SK-N-SH (cell line): ENCODE measurements at regions not wholly inside any gene's neighbourhood (a gene's known extent, or its start where the extent isn't known, plus 50 kb on each side); places are given as distances from the start of the nearest gene placed in this dataset.
"Not testable (repeated sequence)": the region's sequence is repeated elsewhere in the genome, so short reads cannot be mapped to it uniquely, and the experiment has no call there.

Experiments used
- CTCF ChIA-PET: fragments of 300-600, 350-600 bp; formaldehyde crosslinking; extraction: SDS; loops from one replicate; lab custom pipeline; 2021; lab: Yijun Ruan, JAX
- POLR2A ChIA-PET: fragments of 350-600 bp; sonication (Branson Sonifier 250); formaldehyde crosslinking; extraction: SDS; loops from one replicate; lab custom pipeline; 2020; ENCODE audit warnings: antibody characterized with exemption, inconsistent platforms; lab: Yijun Ruan, JAX
- DNase-seq: peaks from one replicate; pipeline ENCODE4 v3.0.0; 2012
- H2AFZ ChIP-seq: fragments of 200-600 bp; sonication (generic); 2 replicates; pipeline ENCODE4 v1.8.1; 2016; ENCODE audit warnings: antibody characterized with exemption, mild to moderate bottlenecking, low read depth
- H3F3A ChIP-seq: fragments of 200-600 bp; sonication (generic); replicated peaks from 2 replicates; pipeline ENCODE3; 2016; ENCODE audit warnings: antibody characterized with exemption, mild to moderate bottlenecking; ENCODE audit not compliant: insufficient read depth
- H3K27ac ChIP-seq, 2 experiments: fragments of 200-500 bp in 1 of 2; fragments of 200-600 bp in 1 of 2; sonication (Bioruptor generic) in 1 of 2; sonication (generic), shearing (Covaris generic) in 1 of 2; 2 replicates each; pipeline versions ENCODE4 v1.5.1 to v1.6.1; 2014 to 2016; ENCODE audit warnings: low read depth in 2 of 2, inconsistent platforms in 1 of 2, low read length in 1 of 2, mild to moderate bottlenecking in 1 of 2, mixed read lengths in 1 of 2
- H3K27me3 ChIP-seq: fragments of 200-600 bp; sonication (generic), shearing (Covaris generic); 2 replicates; pipeline ENCODE4 v1.6.1; 2016; ENCODE audit warnings: mixed run types; ENCODE audit not compliant: insufficient read depth
- H3K36me3 ChIP-seq, 2 experiments: fragments of 200-500 bp in 1 of 2; fragments of 200-600 bp in 1 of 2; sonication (Bioruptor generic) in 1 of 2; sonication (generic) in 1 of 2; replicated peaks in 1 of 2; 2 replicates each; pipeline versions ENCODE3 to v1.5.1; 2014 to 2016; ENCODE audit warnings: low read length in 1 of 2, mild to moderate bottlenecking in 1 of 2; ENCODE audit not compliant: insufficient read depth in 2 of 2, control insufficient read depth in 1 of 2
- H3K4me1 ChIP-seq, 2 experiments: fragments of 200-500 bp in 1 of 2; fragments of 200-600 bp in 1 of 2; sonication (Bioruptor generic) in 1 of 2; sonication (generic), shearing (Covaris generic) in 1 of 2; 2 replicates each; pipeline versions ENCODE4 v1.5.1 to v1.6.1; 2014 to 2016; ENCODE audit warnings: low read depth in 1 of 2, low read length in 1 of 2, mixed run types in 1 of 2; ENCODE audit not compliant: insufficient read depth in 2 of 2, control insufficient read depth in 1 of 2
- H3K4me2 ChIP-seq: fragments of 200-600 bp; sonication (generic), shearing (Covaris generic); 2 replicates; pipeline ENCODE4 v1.6.1; 2017; ENCODE audit warnings: mixed run types
- H3K4me3 ChIP-seq, 2 experiments: fragments of 200-500 bp in 1 of 2; fragments of 200-600 bp in 1 of 2; sonication (Bioruptor generic) in 1 of 2; sonication (generic), shearing (Covaris generic) in 1 of 2; 2 replicates each; pipeline versions ENCODE4 v1.5.1 to v1.8.1; 2014 to 2016; ENCODE audit warnings: low read depth in 2 of 2, inconsistent platforms in 1 of 2, low read length in 1 of 2, mild to moderate bottlenecking in 1 of 2, mixed read lengths in 1 of 2, moderate library complexity in 1 of 2
- H3K79me2 ChIP-seq: fragments of 200-600 bp; sonication (generic); 2 replicates; pipeline ENCODE4 v1.8.1; 2017; ENCODE audit warnings: mild to moderate bottlenecking; ENCODE audit not compliant: insufficient read depth
- H3K9ac ChIP-seq: fragments of 200-600 bp; sonication (generic); 2 replicates; pipeline ENCODE4 v1.6.1; 2017; ENCODE audit warnings: mixed run types
- H3K9me2 ChIP-seq: fragments of 200-600 bp; sonication (generic); 2 replicates; pipeline ENCODE4 v1.6.1; 2017; ENCODE audit warnings: mixed run types
- H3K9me3 ChIP-seq: fragments of 200-600 bp; sonication (generic); 2 replicates; pipeline ENCODE4 v1.6.1; 2017; ENCODE audit warnings: mixed run types, mild to moderate bottlenecking, moderate library complexity
- H4K20me1 ChIP-seq: fragments of 200-600 bp; sonication (generic); 2 replicates; pipeline ENCODE4 v1.6.1; 2017; ENCODE audit warnings: mild to moderate bottlenecking, mixed run types; ENCODE audit not compliant: insufficient read depth
- EZH2phosphoT487 ChIP-seq: fragments of 200-600 bp; sonication (generic); IDR thresholded peaks from 2 replicates; pipeline ENCODE4 v1.6.1; 2017; ENCODE audit warnings: low read depth, mixed run types, mild to moderate bottlenecking, antibody characterized with exemption, moderate library complexity, borderline replicate concordance
- FOSL2 ChIP-seq: IDR thresholded peaks from 2 replicates; pipeline ENCODE4 v1.4.0; 2012; ENCODE audit warnings: low read depth, mild to moderate bottlenecking, moderate library complexity, borderline replicate concordance
- FOXM1 ChIP-seq: IDR thresholded peaks from 2 replicates; pipeline ENCODE4 v1.4.0; 2012; ENCODE audit warnings: low read depth, mild to moderate bottlenecking
- GABPA ChIP-seq: IDR thresholded peaks from 2 replicates; pipeline ENCODE4 v1.4.0; 2012; ENCODE audit warnings: low read depth, mild to moderate bottlenecking
- IRF3 ChIP-seq: fragments of 150-350 bp; IDR thresholded peaks from 2 replicates; pipeline ENCODE4 v1.6.1; 2016; ENCODE audit warnings: mild to moderate bottlenecking, low read depth, low read length
- JUND ChIP-seq: IDR thresholded peaks from 2 replicates; pipeline ENCODE4 v1.4.0; 2012
- MAX ChIP-seq: IDR thresholded peaks from 2 replicates; pipeline ENCODE4 v1.4.0; 2012; ENCODE audit warnings: low read depth
- NFIC ChIP-seq: IDR thresholded peaks from 2 replicates; pipeline ENCODE4 v1.4.0; 2012; ENCODE audit warnings: borderline replicate concordance
- PBX3 ChIP-seq: IDR thresholded peaks from 2 replicates; pipeline ENCODE4; 2012
- REST ChIP-seq: IDR thresholded peaks from 2 replicates; pipeline ENCODE4 v1.6.1; 2012; ENCODE audit warnings: mild to moderate bottlenecking, low read depth, low read length, moderate library complexity
- SIN3A ChIP-seq: IDR thresholded peaks from 2 replicates; pipeline ENCODE4 v1.6.1; 2012; ENCODE audit warnings: low read depth, mild to moderate bottlenecking, low read length, moderate library complexity, borderline replicate concordance
- SMC3 ChIP-seq: IDR thresholded peaks from 2 replicates; pipeline ENCODE4 v1.6.1; 2012; ENCODE audit warnings: low read depth, low read length, improper control_type of control experiment
- WGBS: methylation state at CpG from one replicate; pipeline ENCODE4 v1.1.6; 2017; ENCODE audit warnings: low lambda C conversion rate; 5-methylcytosine and 5-hydroxymethylcytosine counted together

GRCh38 chr6:101090281-101090680 is 209.2 kb upstream of the ASCC3 start:
- Histone ChIP-seq H3F3A (peaks cover 3% of the 10 kb centered on the region), H4K20me1 (no peaks in the 10 kb centered on the region), H3K4me2 (no peak overlapping the region), H3K27me3 (no peaks in the 10 kb centered on the region), H3K36me3 (no peaks in the 10 kb centered on the region), H3K9ac (no peak overlapping the region), H3K27ac (no peak overlapping the region), H3K4me1 (peaks cover 0 to 2% of the 10 kb centered on the region in 2 experiments; a peak in 2 of 4 replicates), H3K9me2 (0 out of 2 replicates have a peak, but pooled peaks cover 3% of the 10 kb centered on the region), H2AFZ (no peak overlapping the region), H3K79me2 (no peaks in the 10 kb centered on the region), H3K4me3 (no peak overlapping the region), H3K9me3 (no peaks in the 10 kb centered on the region)
- no peak for DNase-seq
- ChIA-PET POLR2A (no interaction called here), CTCF (interaction anchor here (0.7 kb wide), 1 partner anchor 708 kb away, joined by 3 read pairs; no protein-coding TSS in a partner anchor)
- TF ChIP-seq FOSL2 (no peak), REST (no peak), JUND (no peak), FOXM1 (no peak), MAX (no peak), SMC3 (no peak)

- H3K4me1 ChIP-seq, POLR2A ChIA-PET, H3K9me2 ChIP-seq, H3K27ac ChIP-seq, H3K4me2 ChIP-seq, CTCF ChIA-PET, H3K36me3 ChIP-seq, H4K20me1 ChIP-seq, H3K4me3 ChIP-seq, DNase-seq, H3F3A ChIP-seq, H3K27me3 ChIP-seq, H2AFZ ChIP-seq, H3K9me3 ChIP-seq, H3K79me2 ChIP-seq, H3K9ac ChIP-seq: not testable (repeated sequence)
These were observed 217.5 kb upstream of the ASCC3 start for GRCh38 chr6:101098605-101099004.

GRCh38 chr6:101102702-101103101 is 221.6 kb upstream of the ASCC3 start:
- Histone ChIP-seq H2AFZ (no peak overlapping the region), H3K4me2 (no peak overlapping the region), H3K27ac (no peak overlapping the region), H4K20me1 (no peaks in the 10 kb centered on the region), H3K4me1 (no peaks in the 10 kb centered on the region), H3K9me3 (no peaks in the 10 kb centered on the region), H3F3A (no peaks in the 10 kb centered on the region), H3K36me3 (no peaks in the 10 kb centered on the region), H3K4me3 (no peak overlapping the region), H3K9ac (no peak overlapping the region), H3K27me3 (no peaks in the 10 kb centered on the region), H3K9me2 (no peaks in the 10 kb centered on the region), H3K79me2 (no peaks in the 10 kb centered on the region)
- no peak for DNase-seq
- 34% methylated on average over 4 of the region's 4 CpGs for WGBS
- CTCF ChIA-PET: interaction anchor here (2.1 kb wide), 1 partner anchor 12 kb away, joined by 10 read pairs; no protein-coding TSS in a partner anchor
- POLR2A ChIA-PET: no interaction called here
- TF ChIP-seq REST (no peak), NFIC (no peak), FOXM1 (no peak), PBX3 (no peak), GABPA (no peak), FOSL2 (no peak), IRF3 (no peak), SIN3A (no peak), EZH2phosphoT487 (no peak)
